ENCODE measurements at regions not wholly inside any gene's neighbourhood (a gene's known extent, or its start where the extent isn't known, plus 50 kb on each side); places are given as distances from the start of the nearest gene placed in this dataset.

- no peak for DNase-seq
These were observed 174.8 kb downstream of the PHETA1 start for GRCh38 chr12:111193977-111194702.

- DNase-seq, result no peak
These were observed 175.4 kb downstream of the PHETA1 start for GRCh38 chr12:111193496-111193895.

GRCh38 chr12:111193067-111193466 lies 175.8 kb downstream of the PHETA1 start:
- DNase-seq, result no peak

- no peak for DNase-seq
These were observed 176.2 kb downstream of the PHETA1 start for GRCh38 chr12:111192647-111193046.

GRCh38 chr12:111190741-111191526 lies 178.0 kb downstream of the PHETA1 start:
- no peak for DNase-seq

GRCh38 chr12:111189792-111190191 lies 179.1 kb downstream of the PHETA1 start:
- DNase-seq, result no peak

GRCh38 chr12:111188436-111188835 lies 180.5 kb downstream of the PHETA1 start:
- no peak for DNase-seq

- no peak for DNase-seq
These were observed 182.5 kb downstream of the PHETA1 start for GRCh38 chr12:111186347-111186746.

- DNase-seq, result no peak
These were observed 183.0 kb downstream of the PHETA1 start for GRCh38 chr12:111185889-111186227.

- DNase-seq, result no peak
These were observed 183.5 kb downstream of the PHETA1 start for GRCh38 chr12:111185206-111185888.

- no peak for DNase-seq
These were observed 184.7 kb downstream of the PHETA1 start for GRCh38 chr12:111184161-111184560.

GRCh38 chr12:111183094-111183493 lies 185.8 kb downstream of the PHETA1 start:
- DNase-seq, result no peak

- no peak for DNase-seq
These were observed 186.5 kb downstream of the PHETA1 start for GRCh38 chr12:111182382-111182781.

GRCh38 chr12:111181143-111181726 lies 187.7 kb downstream of the PHETA1 start:
- no peak for DNase-seq

GRCh38 chr12:111180426-111181142 lies 188.3 kb downstream of the PHETA1 start:
- no peak for DNase-seq

- no peak for DNase-seq
These were observed 190.5 kb downstream of the PHETA1 start for GRCh38 chr12:111178181-111179081.

- no peak for DNase-seq
These were observed 193.3 kb downstream of the PHETA1 start for GRCh38 chr12:111175396-111176094.

GRCh38 chr12:111174961-111175345 lies 193.9 kb downstream of the PHETA1 start:
- no peak for DNase-seq

- DNase-seq, result no peak
These were observed 194.5 kb downstream of the PHETA1 start for GRCh38 chr12:111174251-111174960.

- DNase-seq, result no peak
These were observed 195.1 kb downstream of the PHETA1 start for GRCh38 chr12:111173836-111174235.

All from NCI-H2029 treated with DMSO at 0.1 percent for 48 hours (cell line).